Mucosa of gallbladder (tissue), 1 donor: ENCODE measurements at regions not wholly inside any gene's neighbourhood (a gene's known extent, or its start where the extent isn't known, plus 50 kb on each side); places are given as distances from the start of the nearest gene placed in this dataset.
"Not testable (repeated sequence)": the region's sequence is repeated elsewhere in the genome, so short reads cannot be mapped to it uniquely, and the experiment has no call there.

ENCODE experiments used
- DNase-seq: peaks from one replicate; pipeline ENCODE4 v3.0.0-alpha.2; 2020; ENCODE audit warnings: low spot score
- donor health status: DM: no; HTN: no; CAD: no.

DNA sequence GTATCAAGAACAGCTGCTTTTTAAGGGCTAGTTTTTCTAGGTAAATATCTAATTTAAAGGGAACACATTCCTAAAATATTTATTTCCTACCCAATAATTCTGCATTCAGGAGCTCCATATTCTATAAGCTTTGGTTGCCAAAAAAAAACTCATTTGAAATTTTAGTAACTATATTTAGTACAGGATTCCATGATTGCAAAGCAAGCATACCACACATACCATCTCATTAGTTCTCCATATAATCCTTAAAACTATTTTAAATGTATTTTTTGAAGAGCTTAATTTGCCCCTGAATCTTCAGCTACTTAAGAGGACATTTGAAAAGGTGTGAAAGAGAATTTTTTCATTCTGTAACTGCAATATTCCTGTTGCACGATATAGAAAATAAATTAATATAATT lies 877.0 kb downstream of the NR2F1-AS1 start:
- no peak for DNase-seq

DNA sequence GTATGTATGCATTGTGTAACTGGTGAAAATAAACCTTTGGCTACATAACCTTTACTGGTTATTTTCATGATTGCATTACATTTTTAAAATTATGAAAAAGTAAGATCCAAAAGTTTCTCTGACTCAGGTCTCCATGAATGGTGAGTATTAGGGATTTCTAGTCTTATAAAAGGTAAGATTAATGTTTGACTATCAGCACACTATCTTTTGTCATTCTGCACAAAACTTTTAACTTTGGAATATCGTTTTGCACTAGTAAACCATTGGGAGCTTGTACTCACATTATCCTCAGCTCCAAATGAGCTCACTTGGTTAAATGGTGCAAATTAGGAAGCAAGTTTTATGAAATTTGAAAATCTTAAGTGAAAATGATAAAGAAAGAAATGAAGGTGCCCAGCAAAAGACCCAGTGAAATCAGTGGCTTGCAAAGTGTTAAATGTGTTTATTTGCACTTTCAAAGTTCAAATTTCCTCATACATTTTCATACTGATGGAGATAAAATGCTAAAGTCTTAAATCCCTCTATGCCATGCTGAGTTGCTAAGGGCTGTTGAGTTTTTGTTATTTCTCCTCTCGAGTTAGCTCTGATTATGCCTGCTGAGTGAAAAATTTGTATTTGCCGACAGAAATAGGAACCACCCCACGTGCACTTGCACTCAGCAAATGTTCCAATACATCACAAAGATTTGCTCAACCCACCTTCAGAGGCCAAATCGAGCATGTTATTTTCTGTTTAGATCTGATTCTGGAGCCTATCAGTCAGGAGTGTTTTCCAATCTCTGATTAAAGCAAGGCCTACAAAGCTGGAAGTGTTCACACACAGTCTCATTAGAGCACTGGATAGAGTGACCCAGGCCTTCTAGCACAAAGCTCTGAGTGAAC lies 885.7 kb downstream of the NR2F1-AS1 start:
- DNase-seq = no peak

DNA sequence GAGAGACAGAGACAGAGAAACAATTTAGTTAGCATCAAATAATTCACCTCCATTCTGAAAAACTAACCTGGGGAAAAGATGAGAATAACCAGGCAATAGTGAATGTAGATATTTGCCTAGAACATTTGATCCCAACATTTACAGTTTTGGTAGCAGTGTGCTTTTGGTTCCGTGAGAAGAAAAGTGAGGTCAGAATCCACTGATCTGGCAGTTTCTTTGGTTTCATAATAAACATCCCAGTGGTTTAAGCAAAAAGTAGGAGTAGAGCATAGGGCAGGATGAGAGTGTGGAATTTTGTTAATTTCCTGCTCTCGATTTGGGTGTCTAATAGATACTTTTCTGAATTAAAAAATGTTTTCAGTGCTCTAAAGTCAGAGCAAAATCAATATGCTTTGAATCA lies 887.0 kb downstream of the NR2F1-AS1 start:
- no peak for DNase-seq

DNA sequence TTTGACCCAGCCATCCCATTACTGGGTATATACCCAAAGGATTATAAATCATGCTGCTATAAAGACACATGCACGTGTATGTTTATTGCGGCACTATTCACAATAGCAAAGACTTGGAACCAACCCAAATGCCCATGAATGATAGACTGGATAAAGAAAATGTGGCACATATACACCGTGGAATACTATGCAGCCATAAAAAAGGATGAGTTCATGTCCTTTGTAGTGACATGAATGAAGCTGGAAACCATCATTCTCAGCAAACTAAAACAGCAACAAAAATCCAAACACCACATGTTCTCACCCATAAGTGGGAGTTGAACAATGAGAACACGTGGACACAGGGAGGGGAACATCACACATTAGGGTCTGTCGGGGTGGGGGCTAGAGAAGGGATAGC lies 889.1 kb downstream of the NR2F1-AS1 start:
- not testable (repeated sequence) for DNase-seq

DNA sequence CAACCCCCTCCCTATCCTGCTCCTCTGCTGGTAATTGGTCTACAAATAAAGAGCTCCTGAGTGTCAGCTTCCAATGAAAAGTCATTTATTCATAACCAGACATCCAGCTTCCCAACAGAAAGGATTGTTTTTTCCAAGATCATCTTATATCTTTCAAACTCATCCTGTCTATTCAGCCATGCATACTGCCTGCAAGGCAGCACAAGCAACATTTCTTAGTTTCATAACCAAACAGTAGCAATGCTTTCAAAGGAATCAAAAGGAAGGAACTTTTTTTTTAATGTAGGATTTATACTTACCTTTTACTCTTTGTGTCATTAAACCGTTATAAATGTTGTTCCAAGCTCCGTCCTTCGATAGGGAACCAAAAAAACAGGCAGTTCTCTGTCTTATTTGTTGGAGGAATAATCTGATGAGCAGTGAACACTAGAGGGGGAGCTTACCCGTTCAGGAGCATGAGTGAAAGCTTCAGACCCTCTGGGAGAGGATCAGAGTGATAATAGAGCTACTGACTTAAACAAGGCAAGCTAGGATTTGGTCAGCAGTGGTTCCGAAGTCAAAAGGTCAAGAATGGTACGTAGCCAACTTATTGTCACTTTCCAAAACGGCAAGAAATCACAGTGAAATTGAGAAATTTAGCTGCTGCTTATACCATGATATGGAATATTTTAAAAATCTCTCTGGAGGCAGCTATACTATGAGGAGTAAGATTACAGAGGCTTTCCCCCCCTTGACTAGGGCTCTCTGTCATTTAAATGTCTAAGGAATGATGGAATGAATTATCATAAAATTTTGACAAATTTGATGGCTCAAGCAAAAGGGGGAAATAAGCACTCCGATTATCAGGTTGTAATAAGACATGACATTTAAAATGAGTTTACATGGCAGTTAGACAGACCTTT lies 892.9 kb downstream of the NR2F1-AS1 start:
- DNase-seq = no peak

DNA sequence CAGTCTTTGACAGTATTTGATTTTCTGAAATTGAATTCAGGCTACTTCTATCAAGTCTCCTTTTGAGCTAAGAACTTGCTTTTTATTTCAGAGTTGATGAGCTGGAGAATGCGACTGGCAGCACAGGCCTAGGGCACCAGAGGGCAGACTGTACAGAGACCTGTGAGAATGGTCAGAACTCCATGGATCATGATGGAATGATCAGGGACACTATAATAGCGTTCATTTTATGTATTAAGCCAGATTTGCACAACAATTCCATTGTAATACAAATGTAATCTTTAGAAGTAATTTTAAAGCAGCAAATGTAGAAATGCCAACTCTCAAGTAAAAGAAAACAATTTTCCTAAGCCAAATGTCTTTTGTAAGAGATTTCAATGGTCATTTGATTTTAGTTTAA lies 902.4 kb downstream of the NR2F1-AS1 start:
- DNase-seq = no peak

DNA sequence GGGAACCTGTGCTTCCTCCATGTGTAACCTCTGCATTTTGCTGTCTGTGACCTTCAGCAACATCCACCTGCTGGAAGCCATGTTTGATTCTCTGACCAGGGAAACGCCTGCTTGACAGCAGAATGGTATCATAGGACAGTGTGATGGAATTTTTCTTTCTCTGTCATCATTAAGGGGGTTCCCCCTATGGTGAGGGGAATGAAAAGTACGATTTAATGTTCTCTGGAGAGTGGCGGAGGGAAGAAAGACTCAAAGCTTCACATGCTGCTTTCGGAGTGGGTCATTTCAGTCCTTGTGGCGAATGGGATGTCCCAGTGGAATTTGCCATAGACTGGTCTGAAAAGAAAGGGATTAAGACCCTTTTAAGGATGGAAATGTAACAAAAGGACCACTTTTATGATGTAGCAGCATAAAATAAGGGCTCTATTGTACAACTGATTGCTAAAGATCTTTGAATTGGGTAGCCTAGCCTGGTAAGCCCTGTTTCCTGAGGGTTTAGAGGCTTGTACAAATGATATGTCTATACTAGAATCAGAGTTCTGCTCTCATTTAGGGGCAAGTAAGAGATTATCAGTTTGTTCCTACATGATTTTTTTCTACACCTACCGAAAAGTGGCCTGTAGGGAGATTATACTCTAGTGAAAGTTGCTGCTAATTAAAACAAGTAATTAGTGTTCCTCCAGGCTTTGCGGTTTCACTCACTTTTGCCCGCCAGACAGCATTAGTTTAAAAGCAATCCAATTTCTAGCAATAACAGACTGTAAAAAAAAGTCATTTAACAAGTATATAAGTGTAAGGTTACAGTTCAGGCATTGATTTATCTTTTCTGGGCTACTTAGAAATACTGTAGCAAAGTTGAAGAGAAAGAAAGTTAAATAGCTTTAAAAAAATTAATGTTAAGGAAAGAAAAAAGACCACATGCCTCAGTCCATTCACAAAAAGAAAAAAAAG lies 904.5 kb downstream of the NR2F1-AS1 start:
- no peak for DNase-seq

DNA sequence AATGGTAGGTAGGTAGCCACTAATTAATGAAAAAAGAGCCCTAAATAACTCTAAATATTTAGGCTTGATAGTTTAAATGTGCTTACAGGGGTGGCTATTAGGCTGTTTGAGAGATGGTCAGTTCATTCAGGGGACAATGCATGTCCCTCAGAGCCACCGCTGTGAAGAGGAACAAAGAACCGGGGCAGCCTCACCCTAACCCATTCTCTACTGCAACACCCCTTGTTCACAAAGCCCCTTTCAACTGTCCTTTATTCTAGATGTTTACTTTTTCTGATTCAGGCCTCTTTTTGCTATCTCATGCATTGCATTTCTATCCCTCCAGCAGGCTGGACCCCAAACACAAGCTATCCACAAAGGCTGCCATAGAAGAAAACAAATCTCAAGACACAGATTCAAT lies 906.7 kb downstream of the NR2F1-AS1 start:
- no peak for DNase-seq

DNA sequence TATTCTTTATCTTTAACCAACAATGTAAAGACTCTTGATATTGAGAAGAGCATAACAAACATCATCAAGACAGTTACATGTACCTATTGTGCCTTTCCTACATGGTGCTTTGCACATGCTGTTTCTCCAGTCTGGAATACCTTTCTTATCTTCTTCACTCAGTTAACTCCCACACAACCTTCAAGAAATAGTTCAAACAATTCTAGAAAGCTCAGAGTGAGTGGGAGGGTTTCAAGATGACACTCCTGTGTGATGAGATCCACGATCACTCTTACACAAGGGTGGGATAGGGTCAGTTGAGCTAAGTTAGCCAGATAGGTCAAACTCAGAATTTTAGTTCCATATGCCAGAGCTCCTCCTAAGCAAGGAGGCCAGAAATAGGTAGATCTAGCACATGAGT lies 915.5 kb downstream of the NR2F1-AS1 start:
- no peak for DNase-seq

DNA sequence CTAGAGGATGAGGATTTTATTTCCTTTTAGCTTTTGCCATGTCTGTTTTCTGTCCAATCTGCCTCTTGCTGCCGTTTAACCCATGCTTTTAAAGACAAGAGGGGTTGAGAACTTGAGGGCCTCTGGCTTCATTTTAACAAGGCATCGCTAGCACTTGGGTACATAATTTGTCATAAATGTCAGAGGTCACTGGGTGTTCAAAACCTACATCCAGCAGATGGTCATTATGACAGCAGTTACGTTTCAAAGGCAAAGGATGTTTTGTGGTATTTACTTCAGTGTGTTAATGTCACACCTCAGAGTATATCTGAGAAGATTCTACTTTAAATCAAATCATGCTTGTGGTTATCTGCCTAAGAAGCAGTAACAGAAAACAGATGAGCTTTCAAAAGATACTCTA lies 918.3 kb downstream of the NR2F1-AS1 start:
- DNase-seq = no peak

DNA sequence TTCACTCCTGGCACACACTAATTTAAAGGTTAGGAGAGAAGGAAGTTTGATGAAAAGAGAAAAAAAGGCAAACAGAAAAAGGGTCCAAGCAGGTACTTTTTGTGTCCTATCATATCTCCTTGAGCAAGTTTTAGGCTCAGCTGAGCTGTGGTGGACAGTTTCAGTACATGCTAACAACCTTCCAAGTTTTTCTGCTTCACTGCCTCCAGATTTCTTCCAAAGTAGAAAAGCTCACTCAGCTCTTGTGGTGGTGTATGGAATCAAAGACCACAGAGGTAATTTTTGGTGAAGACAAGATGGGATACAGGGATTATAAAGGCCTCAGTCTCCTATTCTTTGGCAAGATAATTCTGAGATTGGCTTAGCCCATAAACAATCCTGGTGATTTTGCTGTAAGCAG lies 921.8 kb downstream of the NR2F1-AS1 start:
- no peak for DNase-seq

DNA sequence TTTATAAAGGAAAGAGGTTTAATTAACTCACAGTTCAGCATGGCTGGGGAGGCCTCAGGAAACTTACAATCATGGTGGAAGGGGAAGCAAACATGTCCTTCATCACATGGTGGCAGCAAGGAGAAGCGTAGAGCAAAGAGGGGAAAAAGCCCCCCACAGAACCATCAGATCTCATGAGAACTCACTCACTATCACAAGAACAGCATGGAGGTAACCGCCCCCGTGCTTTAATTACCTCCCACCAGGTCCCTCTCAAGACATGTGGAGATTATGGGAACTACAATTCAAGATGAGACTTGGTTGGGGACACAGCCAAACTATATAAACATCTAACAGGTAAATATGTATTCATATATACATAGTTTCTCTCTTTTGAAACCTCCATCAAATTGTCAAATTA lies 926.4 kb downstream of the NR2F1-AS1 start:
- not testable (repeated sequence) for DNase-seq

DNA sequence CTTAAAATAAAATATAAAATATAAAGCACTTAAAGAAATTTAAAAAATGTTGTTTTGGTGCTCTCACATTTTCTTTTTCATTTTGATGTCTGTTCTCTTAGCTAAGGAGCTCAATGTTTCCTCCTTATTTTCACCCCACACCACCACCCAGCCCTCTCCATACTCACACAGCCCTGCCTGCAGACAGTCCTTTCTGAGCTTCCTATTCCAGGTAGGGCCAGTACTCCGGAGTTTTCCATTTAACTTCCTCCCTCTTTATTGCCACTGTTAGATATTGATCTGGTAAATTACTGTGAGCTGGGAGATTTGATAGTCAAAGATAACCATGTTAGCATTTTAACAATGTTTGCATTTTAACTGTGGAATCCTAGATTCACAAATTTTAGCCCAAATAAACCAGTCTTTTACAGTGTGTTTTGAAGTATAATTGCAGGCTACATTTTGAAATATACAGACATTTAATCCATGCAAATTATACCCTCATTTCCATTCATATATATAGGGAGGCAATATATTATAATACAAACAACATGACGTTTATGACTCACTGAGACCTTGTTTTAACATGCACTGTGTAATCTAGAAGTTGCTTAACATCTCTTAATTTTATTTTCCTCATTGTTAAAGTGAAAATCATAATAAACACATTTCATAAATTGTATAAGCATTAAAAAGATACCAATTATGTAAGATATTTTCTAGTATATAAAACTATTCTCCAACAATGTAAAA lies 927.1 kb downstream of the NR2F1-AS1 start:
- no peak for DNase-seq

DNA sequence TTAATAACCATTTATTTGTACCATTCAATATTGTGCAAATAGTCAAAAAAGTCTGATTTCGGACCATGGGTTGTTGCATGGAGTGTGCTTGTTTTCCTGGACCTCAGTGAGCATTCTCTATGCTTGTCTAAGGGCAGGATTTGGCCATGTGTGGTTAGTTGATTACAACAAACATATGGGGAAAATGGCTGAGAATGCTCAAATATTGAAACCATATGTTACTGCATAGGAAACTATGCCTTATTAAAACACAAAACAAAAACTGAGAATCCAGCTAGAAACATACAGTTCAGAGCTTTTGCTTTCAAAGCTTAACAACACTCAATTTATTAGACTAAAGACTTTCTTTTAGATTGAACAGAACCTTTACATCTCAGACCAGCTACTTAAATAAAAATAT lies 928.3 kb downstream of the NR2F1-AS1 start:
- no peak for DNase-seq

DNA sequence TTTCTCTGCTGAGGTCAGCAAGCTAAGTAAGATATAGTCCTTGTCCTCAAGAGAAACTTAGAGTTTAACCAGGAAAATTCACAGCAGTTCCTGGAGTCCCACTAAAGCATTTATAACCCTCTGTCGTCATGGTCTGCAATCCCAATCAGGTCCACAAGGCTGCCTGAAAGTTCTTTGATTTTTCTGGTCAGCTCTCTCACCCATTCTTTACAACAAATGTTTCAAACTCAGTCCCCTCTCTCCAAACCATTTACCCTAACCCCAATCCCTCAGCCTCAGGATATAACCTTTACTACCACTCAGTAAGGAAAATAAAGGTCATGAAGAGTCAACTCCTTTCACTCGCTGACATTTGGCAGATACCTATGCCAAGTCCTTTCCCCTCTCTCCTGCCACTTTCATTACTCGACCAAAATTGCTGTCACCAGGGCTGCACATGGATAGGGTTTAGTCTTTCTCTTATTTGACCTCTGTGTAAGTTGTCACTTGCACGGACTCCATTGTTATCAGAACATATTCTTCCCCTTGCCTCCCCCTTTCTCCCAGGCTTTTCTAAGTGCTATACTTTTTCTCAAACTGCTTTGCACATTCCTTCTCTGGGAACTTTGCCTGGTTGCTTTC lies 936.6 kb downstream of the NR2F1-AS1 start:
- DNase-seq = no peak

DNA sequence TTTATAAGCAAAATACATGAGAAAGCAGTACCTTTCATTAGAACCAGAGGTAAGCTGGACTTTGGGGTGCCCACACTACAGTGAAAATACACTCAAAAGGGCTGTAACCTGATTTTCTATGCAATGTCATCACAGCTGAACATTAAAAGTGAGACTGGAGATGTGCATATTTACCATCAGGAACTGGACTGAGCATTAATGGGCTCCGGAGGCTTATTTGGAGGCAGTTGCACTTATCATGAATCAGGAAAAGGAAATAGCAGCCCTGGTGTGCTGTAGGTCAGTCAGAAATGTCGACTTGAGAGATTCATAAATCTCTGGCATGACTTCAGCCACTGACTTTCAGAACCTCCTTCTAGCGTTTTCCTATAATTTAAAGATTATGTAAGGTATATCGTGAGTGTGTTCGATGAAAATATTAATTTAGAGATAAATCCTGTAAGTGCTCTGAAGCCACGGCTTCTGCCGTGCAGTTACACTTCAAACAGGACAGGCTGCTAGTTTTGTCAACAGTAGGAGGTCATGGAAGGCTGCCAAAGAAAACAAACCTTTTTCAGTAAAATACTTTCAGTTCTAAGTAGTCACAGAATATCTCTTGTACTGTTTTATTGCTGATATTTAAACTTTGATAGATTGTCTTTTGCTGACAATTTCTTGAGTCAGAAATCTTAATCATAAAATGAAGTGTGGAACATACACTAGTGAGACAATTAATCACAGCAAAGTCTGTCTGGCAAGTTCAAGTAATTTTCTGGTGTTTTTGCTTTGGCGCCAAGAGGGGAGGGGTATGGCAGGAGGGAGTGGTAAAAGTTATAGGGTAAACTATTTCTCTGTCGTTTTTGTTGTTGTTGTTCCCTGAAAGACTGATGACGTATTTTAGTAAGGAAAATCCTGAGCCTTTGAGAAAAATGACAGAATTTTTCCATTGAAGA lies 939.7 kb downstream of the NR2F1-AS1 start:
- DNase-seq = peak; percentile 44

DNA sequence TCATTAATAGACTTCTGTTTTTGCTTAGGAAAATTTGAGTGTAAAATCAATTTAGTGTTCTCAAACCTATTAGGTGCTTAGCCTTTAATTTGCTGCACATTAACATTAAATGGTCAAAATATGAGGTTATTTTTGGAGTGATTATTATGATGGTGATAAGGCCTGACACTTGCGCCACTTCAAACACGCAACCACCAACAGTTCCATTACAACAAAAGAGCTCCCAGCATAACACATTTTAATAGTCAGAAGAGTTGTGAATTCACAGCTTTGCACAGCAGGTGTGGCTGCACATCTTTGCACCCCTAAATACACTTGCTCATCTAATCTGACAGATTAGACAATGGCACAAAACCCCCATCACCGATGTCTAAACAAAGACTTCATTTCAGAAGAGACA lies 940.7 kb downstream of the NR2F1-AS1 start:
- no peak for DNase-seq

DNA sequence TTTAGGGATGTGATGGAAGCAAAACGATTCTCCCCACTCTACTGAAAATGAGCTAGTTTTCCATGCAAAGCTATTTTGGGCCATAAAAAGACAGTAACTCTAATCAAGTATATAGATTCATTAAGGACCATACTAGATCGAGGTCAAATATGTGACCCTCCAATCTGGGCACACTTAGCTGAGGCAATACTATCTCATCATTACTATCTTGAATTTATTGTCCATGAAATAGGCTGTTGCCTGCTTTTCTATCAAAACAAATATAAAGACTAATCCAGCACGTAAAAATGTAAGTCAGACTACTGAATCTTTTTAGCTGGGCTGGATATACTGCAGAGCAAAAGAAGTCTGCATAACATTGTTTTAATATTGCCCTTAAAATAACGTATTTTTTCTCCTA lies 943.1 kb downstream of the NR2F1-AS1 start:
- DNase-seq = no peak

DNA sequence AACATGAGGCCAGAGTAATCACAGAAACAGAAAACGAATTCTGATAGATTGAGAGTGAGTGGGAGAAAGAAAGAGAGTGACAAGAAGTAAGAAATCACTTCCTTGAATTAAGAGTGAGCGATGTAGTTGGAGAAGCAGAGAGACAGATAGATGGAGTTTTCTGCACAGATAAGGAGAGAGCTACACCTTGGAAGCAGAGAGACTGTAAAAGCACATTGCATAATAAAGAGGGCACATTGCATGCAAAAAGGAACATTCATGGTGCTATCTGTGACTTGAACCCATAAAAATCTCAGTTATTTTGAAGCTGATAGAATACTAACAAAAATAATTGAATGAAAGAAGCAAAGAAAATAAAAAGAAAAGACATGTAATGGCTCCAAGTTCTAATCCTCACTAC lies 943.8 kb downstream of the NR2F1-AS1 start:
- no peak for DNase-seq
